Fibroblast of mammary gland (primary cell): ENCODE measurements at regions not wholly inside any gene's neighbourhood (a gene's known extent, or its start where the extent isn't known, plus 50 kb on each side); places are given as distances from the start of the nearest gene placed in this dataset.
"Not testable (repeated sequence)": the region's sequence is repeated elsewhere in the genome, so short reads cannot be mapped to it uniquely, and the experiment has no call there.

Source experiments
- DNase-seq: peaks from one replicate; pipeline ENCODE4 v3.0.0-alpha.2; 2010; ENCODE audit warnings: low read depth
- H3K4me3 ChIP-seq: 2 replicates; pipeline ENCODE4 v1.5.1; 2011; ENCODE audit warnings: low read depth, mild to moderate bottlenecking, low read length, moderate library complexity; ENCODE audit not compliant: control insufficient read depth
- CTCF ChIP-seq: conservative IDR thresholded peaks from 2 replicates; pipeline ENCODE4 v1.5.1; 2011; ENCODE audit warnings: low read depth, low read length, inconsistent platforms; ENCODE audit not compliant: control insufficient read depth, insufficient read depth

DNA sequence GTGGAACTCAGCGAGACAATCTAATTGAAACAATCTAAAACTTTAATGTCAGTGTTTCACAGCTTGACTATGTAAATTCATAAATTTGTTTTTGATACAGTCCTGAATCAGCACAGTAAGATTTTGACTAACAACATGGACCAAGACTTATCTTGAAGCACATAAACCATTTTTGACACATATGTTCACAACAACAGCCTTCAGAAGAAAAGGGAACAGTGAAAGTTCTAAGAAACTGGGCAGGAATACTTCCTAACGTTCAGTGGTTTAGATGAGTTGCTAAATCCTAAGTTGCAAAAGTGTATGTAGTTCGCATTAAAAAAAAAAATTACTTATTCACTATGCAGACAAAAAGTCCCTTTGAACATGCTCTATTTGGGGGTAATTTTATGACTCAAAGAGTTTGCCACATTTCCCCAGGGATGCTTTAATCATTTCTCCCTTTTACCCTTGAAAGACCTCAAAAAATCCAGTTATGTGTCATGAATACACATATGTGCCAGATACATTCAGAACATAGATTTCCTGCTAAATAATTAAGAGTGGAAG is 120.2 kb downstream of the MRPL39 start:
- no peak overlapping the region for H3K4me3 ChIP-seq
- DNase-seq = peak; percentile 86
- no peak for TF ChIP-seq CTCF

DNA sequence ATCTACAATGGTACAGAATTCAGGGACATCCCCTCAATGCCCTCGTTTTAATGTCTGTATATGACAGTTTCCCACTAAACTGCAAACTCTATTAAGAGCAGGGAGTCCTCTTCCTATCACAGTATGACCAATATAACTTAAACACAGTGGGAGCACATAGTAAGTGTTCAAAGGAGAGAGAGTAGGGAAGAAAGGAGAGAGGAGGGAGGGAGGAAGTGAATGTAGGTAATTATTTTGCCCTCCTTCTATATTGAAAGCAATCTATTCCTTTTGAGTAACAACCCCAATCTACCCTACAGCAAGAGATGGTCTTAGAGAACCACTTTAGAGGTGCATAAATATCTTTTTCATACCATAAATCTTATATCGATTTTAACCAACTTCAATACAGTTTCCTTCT is 121.4 kb downstream of the MRPL39 start:
- no peak for DNase-seq
- no peak for TF ChIP-seq CTCF
- no peak overlapping the region for H3K4me3 ChIP-seq

DNA sequence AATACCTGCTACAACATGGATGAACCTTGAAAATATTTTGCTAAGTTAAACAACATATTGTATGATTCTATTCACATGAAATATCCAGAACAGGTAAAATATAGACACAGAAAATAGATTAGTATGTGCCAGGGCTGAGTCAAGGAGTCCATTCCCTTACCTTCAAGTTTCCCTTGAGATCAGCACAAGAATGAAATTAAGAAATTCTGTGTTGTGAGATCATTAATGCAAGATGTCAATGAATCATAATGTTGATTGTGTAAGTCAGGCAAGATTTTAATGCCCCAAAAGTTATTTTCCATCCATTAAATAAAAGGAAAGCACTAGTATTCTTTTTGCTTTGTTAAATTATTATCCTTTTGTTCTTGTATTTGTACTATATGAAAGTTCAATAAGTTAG is 139.4 kb downstream of the MRPL39 start:
- no peak overlapping the region for H3K4me3 ChIP-seq
- no peak for TF ChIP-seq CTCF
- peak; percentile 47 for DNase-seq

- not testable (repeated sequence) for DNase-seq, H3K4me3 ChIP-seq
Observed at GRCh38 chr21:25467071-25467470, 140.2 kb downstream of the MRPL39 start.

DNA sequence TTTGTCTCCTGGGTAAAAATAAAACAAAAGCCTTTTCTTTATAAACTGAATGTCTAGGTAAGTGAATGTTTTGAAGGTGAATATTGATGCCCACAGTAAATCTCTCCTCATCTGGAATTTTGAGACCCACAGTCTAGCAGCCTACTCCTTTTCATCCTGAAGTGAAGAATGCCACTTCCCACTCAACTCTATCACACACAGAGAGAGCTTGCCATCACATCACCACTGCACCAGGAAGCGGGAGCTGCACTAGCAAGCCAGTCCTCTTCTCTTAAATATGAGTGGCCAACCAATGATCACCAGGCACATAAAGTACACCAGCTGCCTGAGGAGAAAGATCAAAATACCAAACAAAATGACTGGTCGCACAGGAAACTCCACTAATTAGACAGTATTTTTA is 140.8 kb downstream of the MRPL39 start:
- H3K4me3 ChIP-seq = no peak overlapping the region
- no peak for DNase-seq
- TF ChIP-seq CTCF = no peak

GRCh38 chr21:25465263-25465662 is 142.0 kb downstream of the MRPL39 start:
- no peak for DNase-seq
- H3K4me3 ChIP-seq = no peak overlapping the region
- no peak for TF ChIP-seq CTCF

GRCh38 chr21:25464275-25464674 is 143.0 kb downstream of the MRPL39 start:
- H3K4me3 ChIP-seq = no peak overlapping the region
- DNase-seq = peak; percentile 36
- no peak for TF ChIP-seq CTCF
